Tibial nerve (tissue), 4 donors: ENCODE measurements at regions not wholly inside any gene's neighbourhood (a gene's known extent, or its start where the extent isn't known, plus 50 kb on each side); places are given as distances from the start of the nearest gene placed in this dataset.

Source experiments
- DNase-seq, 2 donors: peaks; one replicate each; pipeline ENCODE4 v3.0.0-alpha.2; 2019; ENCODE audit warnings: low spot score in 2 of 2
- H3K27ac ChIP-seq, 4 donors: fragments of 200-600 bp; sonication (generic) in 3 of 4; one replicate each; pipeline ENCODE4 v1.5.1; 2017 to 2019; ENCODE audit warnings: mild to moderate bottlenecking in 1 of 4
- H3K27me3 ChIP-seq, 2 donors: fragments of 200-600 bp; sonication (generic) in 1 of 2; one replicate each; pipeline versions ENCODE4 v1.5.1 to v1.6.0; 2017 to 2019
- H3K36me3 ChIP-seq, 3 donors: fragments of 200-600 bp; sonication (generic); one replicate each; pipeline ENCODE4 v1.5.1; 2018 to 2019
- H3K4me1 ChIP-seq, 4 donors: fragments of 200-600 bp; sonication (generic) in 3 of 4; one replicate each; pipeline ENCODE4 v1.5.1; 2017 to 2019
- H3K4me3 ChIP-seq, 4 donors: fragments of 200-600 bp; sonication (generic) in 3 of 4; one replicate each; pipeline ENCODE4 v1.5.1; 2017 to 2019; ENCODE audit warnings: mild to moderate bottlenecking in 1 of 4, moderate library complexity in 1 of 4
- H3K9me3 ChIP-seq, 4 donors: fragments of 200-600 bp; sonication (generic) in 3 of 4; one replicate each; pipeline ENCODE4 v1.5.1; 2017 to 2019
- CTCF ChIP-seq, 5 experiments: fragments of 200-600 bp in 3 of 5; fragments of 450-650 bp in 2 of 5; sonication (generic) in 3 of 5; IDR thresholded peaks; one replicate each; pipeline ENCODE4 v1.5.1; 2016 to 2019; ENCODE audit warnings: antibody characterized with exemption in 5 of 5, mild to moderate bottlenecking in 3 of 5, moderate library complexity in 2 of 5
- EP300 ChIP-seq, 2 donors: sonication (generic); formaldehyde crosslinking; IDR thresholded peaks; one replicate each; pipeline ENCODE4 v1.6.1; 2017; ENCODE audit warnings: antibody characterized with exemption in 2 of 2, mild to moderate bottlenecking in 1 of 2
- POLR2A ChIP-seq, 2 donors: fragments of 450-650 bp; IDR thresholded peaks; one replicate each; pipeline ENCODE4 v1.6.1; 2017; ENCODE audit warnings: antibody characterized with exemption in 2 of 2, mild to moderate bottlenecking in 2 of 2, moderate library complexity in 2 of 2
- WGBS, 2 donors: methylation state at CpG; one replicate each; pipeline ENCODE4 v1.1.5; 2018; 5-methylcytosine and 5-hydroxymethylcytosine counted together

- Histone ChIP-seq H3K9me3 (no peaks in the 10 kb centered on the region), H3K4me1 (no peaks in the 10 kb centered on the region), H3K4me3 (no peak overlapping the region), H3K27ac (no peak overlapping the region), H3K27me3 (no peaks in the 10 kb centered on the region), H3K36me3 (no peaks in the 10 kb centered on the region)
- 93 to 95% methylated on average over 4 of the region's 4 CpGs for WGBS, 2 donors
- DNase-seq = no peak
- no peak for TF ChIP-seq POLR2A (IDR thresholded peaks at IDR 0.05)
- no peak for TF ChIP-seq EP300 (IDR thresholded peaks at IDR 0.05)
- no peak for TF ChIP-seq CTCF (IDR thresholded peaks at IDR 0.05)
Observed at GRCh38 chr10:71058308-71058707, 154.1 kb upstream of the UNC5B start.

- TF ChIP-seq POLR2A (IDR thresholded peaks at IDR 0.05) = no peak
- TF ChIP-seq CTCF (IDR thresholded peaks at IDR 0.05) = no peak
- peak in 1 of 2 donors; percentile 16 for TF ChIP-seq EP300 (IDR thresholded peaks at IDR 0.05)
- Histone ChIP-seq H3K4me3 (no peak overlapping the region), H3K9me3 (no peaks in the 10 kb centered on the region), H3K27me3 (no peaks in the 10 kb centered on the region), H3K27ac (no peak overlapping the region), H3K4me1 (no peaks in the 10 kb centered on the region), H3K36me3 (no peaks in the 10 kb centered on the region)
- WGBS, 2 donors = 65 to 81% methylated on average over 6 to 12 of the region's 12 CpGs
- peak in 1 of 2 donors; percentile 37 for DNase-seq
Observed at GRCh38 chr10:71059054-71059818, 153.1 kb upstream of the UNC5B start.

GRCh38 chr10:71059943-71060342, 152.4 kb upstream of the UNC5B start:
- no peak for TF ChIP-seq EP300 (IDR thresholded peaks at IDR 0.05)
- no peak for TF ChIP-seq POLR2A (IDR thresholded peaks at IDR 0.05)
- no peak for TF ChIP-seq CTCF (IDR thresholded peaks at IDR 0.05)
- Histone ChIP-seq H3K4me3 (no peak overlapping the region), H3K27me3 (no peaks in the 10 kb centered on the region), H3K36me3 (no peaks in the 10 kb centered on the region), H3K9me3 (no peaks in the 10 kb centered on the region), H3K4me1 (no peaks in the 10 kb centered on the region), H3K27ac (no peak overlapping the region)
- 80 to 82% methylated on average over 16 of the region's 16 CpGs for WGBS, 2 donors
- no peak for DNase-seq

- no peaks in the 10 kb centered on the region for H3K36me3 ChIP-seq
- H3K4me1 ChIP-seq = no peaks in the 10 kb centered on the region
- no peaks in the 10 kb centered on the region for H3K9me3 ChIP-seq
- WGBS, 2 donors = 72 to 78% methylated on average over 12 of the region's 12 CpGs
- H3K27me3 ChIP-seq = no peaks in the 10 kb centered on the region
- no peak for DNase-seq
- H3K4me3 ChIP-seq = no peak overlapping the region
- no peak overlapping the region for H3K27ac ChIP-seq
- TF ChIP-seq EP300 (IDR thresholded peaks at IDR 0.05) = no peak
Observed at GRCh38 chr10:71060476-71061426, 151.6 kb upstream of the UNC5B start.

GRCh38 chr10:71061472-71061871, 150.9 kb upstream of the UNC5B start:
- Histone ChIP-seq H3K27me3 (no peaks in the 10 kb centered on the region), H3K27ac (no peak overlapping the region), H3K4me1 (no peaks in the 10 kb centered on the region), H3K4me3 (no peak overlapping the region), H3K9me3 (no peaks in the 10 kb centered on the region), H3K36me3 (no peaks in the 10 kb centered on the region)
- DNase-seq = no peak
- 63 to 70% methylated on average over 7 to 8 of the region's 8 CpGs for WGBS, 2 donors
- no peak for TF ChIP-seq EP300 (IDR thresholded peaks at IDR 0.05)
- no peak for TF ChIP-seq POLR2A (IDR thresholded peaks at IDR 0.05)
- no peak for TF ChIP-seq CTCF (IDR thresholded peaks at IDR 0.05)
